Hematopoietic multipotent progenitor cell treated with erythropoietin and hydrocortisone succinate and interleukin-3 and kit ligand, for 8 days (in vitro differentiated cells): ENCODE measurements at regions not wholly inside any gene's neighbourhood (a gene's known extent, or its start where the extent isn't known, plus 50 kb on each side); places are given as distances from the start of the nearest gene placed in this dataset.

Source experiments
- DNase-seq: peaks from one replicate; pipeline ENCODE4 v3.0.0-alpha.2; 2015

DNA sequence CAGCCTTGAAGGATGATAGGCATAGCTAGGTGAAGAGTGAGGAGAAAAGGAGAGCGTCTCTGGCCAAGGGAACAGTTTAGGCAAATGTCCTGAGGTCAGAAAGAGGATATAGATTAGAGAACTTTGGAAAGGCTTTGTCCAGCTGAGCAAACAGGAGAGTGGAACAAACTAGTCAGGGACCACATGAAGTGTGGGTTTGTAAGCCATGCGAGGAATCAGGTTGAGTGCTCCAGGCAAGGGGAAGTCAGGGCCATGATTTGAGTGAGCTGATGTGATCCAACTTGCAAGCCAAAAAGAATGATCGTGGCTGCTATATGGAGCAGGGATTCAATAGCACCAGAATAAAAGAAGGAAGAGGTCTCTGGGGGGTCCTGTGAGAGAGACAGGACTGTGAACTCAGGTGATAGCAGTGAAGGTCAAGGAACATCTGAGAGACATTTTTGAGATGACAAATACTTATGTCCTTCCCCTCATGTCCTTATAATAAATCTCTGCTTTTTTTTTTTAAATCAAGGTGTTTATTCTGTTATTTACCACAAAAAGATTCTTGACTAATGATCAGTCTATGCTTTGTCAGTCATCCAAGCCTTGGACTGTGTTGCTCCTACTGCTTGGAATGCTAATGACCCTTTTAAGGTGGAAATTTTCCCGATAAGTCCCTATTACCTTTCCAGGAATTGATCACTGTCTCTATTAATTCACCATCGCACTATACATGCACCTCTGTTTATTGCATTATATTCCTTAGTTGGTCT is 472.6 kb downstream of the TXNL1 start:
- no peak for DNase-seq

DNA sequence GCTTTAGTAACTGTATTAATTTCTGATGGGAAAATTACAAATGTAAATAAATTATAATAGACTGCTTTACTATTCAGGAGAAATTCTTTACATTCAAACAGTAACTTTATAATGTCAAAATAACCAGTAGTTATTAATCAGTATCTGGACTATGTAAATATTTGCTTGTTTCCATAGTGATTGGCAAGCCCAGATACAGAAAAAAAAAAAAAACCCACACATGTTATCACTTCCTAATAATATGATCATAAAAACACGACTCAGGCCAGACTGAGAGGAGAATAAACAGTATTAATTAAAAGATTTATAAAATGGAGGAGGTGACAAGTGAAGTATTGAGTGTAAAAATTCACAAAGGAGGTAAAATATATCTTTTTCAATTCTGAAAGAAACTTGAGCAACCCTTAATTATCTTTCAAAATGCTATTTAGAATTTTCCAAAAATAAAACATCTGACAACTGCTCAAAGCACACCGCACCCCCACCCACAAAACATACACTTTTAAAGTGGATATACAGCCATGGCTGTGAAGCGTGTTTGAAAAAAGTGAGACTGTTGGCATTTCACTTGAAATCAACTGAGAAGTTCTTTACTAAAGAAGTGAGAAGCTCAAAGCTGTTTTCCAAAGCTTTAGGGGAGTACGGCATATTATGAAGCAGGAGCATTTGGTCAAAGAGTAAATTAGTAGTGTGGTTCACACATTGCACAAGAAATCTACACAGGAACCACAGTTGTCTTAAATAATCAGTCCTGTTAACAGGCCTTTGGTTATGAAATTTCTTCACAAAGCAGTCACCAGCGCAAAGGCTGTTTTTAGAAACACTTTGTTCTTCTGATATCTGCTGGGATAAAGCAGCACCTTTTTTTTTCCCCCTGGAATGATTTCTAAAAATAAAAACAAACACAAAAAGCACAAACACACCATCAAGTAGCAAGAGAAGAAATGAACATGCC is 475.8 kb downstream of the TXNL1 start:
- DNase-seq, result no peak

DNA sequence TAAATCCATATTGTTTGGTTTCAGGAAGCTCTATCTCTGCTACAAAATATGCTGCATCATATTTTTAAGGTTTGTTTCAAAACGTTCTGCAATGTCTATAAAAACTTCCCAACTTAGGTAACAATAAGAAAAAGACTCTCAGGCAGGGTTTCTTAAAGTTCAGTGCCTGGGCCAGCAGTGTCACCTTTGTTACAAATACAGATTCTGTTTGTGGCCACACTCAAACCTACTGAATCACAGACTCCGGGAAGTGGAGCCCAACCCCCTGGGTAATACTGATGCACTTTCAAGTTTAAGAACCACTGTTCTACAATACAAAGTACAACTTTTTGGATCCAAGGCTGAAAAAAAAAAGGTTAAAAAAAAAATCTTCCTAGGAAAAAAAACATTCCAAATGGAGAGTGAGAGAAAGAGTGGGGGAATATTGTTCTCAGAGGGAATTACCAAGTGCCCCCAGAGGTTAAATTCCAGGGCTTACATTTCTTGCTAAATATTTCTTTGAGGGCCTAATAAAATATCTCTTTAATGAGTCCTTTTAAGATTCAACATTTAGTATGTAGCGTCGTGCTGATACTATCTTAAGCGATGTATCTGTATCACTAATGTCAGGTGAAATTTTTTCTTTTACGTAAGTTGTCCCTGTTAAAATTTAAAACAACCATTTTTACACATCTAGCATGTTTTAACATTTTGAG is 476.7 kb downstream of the TXNL1 start:
- no peak for DNase-seq

DNA sequence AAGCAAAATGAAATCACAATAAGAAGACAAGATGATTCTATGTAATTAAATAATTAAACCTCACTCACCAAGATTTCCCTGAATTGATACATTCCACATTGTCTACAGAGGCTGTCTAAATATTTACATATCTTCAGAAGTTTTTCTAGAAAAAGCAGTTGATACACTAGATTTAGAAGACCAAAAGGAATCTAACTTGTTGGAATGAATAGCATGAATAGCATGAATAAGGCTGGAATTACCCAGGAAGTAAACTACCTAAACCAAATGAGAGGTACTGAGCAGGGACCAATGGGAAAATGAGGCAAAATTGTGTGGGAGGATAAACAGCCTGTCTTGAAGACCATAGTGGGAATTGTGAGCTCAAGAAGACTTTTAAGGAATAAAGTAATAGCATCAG is 479.7 kb downstream of the TXNL1 start:
- no peak for DNase-seq

DNA sequence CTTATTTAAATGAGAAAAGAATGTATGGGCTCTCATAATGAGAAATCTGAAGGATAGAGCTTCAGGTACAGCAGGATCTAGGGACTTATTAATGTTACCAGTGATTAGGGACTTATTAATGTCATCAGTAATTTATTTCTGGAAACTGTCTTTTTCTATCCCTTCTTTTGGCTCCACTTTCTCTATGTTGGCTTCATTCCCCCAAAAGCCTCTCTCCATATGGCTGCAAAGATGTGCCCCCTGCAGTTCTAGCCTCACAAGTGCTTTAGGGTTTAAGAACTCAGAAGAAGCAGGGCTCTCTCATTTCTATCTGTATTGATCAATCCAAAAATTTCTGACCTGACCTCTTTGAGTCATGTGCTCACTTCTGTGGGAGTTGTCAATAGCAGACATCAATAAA is 480.9 kb downstream of the TXNL1 start:
- DNase-seq, result no peak

DNA sequence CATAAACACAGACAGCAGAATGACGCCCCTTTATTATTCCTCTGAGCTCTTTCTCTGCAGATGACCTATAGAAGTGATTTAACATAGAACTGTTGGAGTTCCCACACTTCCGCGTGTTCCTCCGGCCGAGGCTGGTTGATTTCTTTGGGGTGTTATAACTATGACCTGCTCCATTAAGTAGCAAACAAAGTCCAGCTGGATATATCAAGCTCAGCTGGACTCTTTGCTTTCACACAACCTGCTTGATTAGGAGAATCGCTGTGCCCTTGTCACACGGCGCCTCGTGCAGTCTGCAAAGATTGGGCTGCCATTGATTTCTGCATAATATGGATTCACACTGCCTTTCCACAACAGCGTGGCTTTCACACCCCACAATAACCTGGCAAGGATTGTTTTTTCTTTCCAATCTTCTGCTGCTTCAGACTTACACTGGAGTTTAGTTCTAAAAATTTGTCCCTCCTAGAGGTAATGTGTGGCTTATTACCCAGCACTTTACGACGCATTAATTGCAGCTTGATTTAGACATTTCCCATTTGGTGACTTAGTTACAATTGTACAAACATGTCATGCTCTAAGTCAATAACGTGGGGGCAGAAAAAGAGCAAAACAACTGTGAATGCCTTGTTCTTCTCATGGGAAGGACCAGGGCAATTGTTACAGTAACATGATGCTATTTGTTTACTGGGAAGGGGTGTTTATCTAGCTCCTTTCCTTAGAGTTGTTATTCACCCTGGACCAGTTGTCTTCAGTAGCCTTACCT is 485.7 kb downstream of the TXNL1 start:
- DNase-seq, result no peak

DNA sequence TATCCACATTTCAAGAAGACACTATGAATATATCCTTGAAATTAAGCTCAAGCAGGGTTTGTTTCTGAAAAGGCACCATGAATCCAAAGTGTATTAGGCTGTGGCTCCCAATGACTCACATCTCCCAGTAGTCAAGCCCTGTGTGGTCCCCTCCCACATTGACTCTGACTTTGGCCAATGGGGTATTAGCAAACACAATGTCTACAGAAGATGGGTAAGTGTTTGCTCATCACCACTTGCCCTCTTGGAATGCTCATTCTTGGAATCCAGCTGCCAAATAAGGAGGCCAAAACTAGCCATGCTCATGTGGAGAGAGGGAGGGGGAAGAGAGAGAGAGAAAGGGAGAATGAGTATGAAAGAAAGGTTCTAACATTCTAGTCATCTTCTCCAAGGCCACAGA is 490.0 kb downstream of the TXNL1 start:
- DNase-seq, result no peak

DNA sequence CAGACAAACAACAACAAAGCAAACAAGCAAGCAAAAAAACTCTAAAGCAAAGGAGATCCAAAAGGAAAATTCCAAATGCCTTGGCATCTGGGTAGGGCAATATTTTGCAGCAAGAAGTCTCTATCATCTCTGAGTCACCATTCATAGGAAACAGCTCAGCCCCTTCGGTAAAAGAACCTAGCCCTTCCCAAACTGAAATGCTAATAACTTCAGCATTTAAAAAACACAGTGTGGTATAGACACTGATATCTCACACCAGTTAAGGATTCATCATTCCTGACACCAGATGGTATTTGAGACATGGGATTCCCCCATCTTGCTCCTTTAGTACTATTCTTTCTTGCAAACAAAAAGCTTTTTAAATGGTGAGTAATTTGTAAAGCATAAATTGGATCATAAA is 491.8 kb downstream of the TXNL1 start:
- DNase-seq, result no peak

DNA sequence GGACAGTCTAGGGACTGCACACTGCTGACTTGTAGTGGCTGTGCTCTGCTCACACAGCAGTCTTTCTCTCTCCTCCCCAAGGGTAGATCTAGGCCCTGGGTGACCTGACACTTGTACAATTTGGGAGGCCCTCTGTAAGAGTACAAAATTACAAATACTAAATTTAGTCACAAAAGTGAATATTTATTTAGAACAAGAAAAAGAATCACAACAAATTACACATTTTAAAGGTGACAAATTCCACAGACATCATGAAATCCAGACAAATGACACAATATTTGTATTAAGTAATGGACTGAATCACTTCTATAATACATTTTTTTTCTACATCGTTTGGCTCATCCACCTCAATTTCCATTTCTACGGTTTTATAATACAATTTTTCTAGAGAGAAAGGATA is 496.4 kb downstream of the TXNL1 start:
- DNase-seq, result no peak

DNA sequence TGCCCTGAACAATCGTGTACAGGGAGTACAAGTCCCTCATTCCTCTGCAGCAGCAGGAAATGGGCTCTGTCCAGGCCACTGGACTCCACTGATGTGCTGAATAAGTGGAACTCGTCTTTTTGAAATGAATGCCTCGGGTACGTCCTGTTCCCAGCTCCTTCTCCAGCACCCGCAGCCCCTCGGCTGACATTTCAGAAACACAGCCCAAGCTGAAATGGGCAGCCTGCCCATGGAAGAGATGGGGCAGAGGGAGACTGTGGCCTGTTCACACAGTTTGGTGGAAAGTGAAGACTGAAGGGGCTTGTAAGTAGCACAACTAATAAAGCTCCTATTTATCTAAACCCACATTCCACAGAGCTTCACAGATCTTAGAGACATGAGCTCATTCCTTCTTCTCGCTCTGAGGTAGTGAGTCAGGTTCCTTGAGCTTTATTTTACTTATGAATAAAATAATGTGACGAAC is 498.6 kb downstream of the TXNL1 start:
- DNase-seq, result no peak

DNA sequence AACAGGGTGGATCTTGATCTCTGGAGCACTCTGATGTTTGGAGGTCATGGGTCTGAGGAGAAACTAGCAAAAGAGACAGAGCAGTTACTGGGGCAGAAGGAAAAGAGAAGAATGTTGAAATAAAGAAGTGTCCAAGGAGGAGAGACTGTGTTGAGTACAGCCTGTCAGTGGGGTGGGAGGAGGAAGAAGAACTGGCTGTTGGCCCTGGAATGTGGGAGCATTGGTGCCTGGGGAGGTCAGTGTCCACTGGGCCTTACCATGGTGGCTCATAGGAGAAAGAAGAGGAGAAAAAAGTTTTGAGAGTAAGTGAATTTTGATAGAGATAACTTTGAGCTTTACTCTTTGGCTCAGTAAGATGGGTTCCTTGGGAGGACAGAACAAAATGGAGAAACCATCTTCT is 499.0 kb downstream of the TXNL1 start:
- DNase-seq, result no peak

DNA sequence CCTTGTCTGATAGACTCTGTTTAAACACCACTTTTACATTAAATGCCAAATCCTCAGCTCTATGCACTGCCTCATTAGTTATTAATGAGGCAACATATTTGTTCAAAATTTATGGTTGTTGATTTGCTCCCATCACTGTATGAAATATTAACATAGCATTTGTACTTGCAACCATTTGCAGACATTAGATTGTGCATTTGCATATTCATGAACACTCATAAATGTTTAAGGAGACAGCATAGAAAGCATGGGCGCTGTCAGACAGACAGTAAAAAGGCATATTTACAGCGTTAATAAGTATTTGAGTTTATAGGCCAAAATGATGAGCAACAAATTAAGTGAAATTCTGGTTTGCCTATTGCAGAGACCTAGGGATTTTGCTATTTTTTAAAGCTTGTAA is 502.3 kb downstream of the TXNL1 start:
- no peak for DNase-seq

DNA sequence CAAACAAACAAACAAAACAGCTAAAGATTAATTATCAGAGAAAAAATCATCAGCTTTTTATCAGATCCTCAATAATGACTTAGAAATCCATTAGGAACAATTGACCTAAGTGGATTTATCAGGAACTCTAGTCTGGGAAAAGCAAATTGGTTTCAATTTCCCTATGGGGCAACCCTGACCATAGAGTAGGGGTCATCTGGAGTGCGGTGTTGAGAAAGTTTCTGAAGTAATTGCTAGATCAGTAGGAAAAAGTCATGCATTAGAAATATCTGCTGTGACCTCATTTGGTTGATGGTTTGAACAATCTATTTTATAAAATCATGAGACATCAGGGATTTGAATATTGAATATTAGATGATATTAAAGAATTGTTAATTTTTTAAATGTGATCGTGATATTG is 507.9 kb downstream of the TXNL1 start:
- DNase-seq, result no peak

DNA sequence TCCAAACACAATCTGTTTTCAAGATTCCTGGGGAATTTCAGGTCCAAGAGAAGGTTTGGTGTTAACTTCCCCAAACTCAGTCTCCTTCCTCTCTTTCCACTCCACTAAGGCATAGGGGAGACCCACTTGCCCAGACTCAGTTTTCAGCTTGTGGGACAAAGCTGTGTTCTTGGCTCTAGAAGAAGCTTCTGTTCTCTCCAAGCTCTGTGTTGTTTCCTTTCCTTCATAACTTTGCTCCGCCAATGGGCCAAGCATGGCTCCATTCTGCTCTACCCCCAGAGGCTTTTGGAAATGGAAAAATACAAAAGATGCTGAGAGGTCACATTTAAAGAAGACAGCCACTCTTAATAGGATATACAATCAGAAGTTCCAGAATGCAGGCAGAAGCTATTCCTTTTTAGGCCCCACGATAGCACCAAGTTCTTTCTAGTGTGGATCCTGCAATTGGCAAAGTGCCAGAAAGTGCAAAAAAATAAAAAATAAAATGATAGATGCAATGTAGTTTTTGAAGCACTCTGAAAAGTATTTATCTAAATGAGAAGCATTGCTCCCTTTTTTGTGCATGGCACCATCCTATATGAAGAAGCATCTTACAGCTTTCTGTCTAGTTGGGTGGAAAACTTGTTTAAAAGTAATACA is 510.1 kb downstream of the TXNL1 start:
- no peak for DNase-seq

DNA sequence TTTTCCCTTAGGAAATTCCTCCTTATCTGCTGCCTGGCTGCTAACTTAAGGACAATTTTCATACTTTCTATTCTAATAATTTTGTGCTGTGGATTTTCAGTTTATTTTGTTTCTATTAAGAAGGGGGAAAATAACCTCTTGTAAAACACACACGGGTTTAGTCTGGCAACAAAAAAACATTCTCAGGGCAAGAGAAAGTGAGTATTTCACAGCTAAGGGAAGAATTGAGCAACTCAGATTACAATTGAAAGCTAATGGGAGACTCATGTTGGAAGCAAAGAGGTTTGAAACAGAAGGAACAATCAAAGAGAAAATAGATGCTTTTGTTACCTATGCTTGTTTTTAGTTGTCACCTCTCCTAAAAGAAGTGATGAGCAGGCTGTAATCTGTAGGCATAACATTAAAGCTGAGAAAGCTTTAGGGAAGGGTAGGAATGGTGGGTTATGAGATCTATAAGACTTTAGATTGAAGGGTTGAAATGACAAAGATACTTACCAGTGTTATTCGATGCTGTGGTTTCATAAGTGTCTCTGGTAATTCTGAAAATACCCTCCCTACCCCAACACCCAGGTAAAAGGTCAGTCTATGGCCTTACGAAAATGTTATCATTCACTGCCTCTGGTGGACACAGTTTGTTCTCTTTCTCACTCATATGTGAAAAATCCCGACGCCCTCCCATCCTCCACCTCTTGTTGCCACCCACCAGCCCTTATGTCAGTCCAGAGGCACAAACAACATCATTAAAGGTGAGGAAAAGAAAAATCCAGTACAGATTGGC is 510.9 kb downstream of the TXNL1 start:
- no peak for DNase-seq

DNA sequence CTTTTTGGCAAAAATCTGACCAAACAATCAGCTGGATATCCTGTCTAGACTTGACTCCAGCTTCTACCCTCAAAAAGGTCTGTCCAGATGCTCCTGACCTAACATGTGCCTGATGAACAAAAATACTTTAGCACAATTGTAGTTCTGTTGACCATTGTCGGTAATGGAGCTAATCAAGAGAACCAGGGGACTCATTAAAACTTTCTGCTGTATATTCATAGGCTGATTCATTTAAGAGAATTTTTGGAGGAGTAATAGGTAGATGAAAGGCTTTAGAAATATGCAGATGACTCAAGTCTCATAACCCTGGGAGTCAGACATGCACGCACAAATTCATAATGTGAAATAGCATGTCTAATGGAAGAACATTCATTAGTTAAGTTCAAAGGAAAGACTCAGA is 514.2 kb downstream of the TXNL1 start:
- DNase-seq, result no peak

DNA sequence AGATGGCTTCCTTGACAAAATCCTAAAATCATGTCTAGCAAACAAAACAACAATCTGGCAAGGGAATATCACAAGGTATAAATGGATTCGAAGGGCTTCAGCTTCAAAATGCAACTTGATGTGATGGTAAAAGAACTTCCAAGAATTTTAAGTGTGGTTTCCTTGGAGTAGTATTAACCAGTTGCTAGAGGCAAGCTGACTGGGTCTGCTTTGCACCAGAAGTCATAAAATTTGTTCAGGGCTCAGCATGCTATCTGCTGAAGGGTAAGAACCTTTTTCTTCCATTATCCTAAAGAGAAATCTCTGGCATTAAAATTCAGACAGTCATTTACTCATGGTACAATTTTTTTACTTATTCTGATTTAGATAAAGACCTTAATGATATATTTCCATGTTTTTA is 516.7 kb downstream of the TXNL1 start:
- no peak for DNase-seq

DNA sequence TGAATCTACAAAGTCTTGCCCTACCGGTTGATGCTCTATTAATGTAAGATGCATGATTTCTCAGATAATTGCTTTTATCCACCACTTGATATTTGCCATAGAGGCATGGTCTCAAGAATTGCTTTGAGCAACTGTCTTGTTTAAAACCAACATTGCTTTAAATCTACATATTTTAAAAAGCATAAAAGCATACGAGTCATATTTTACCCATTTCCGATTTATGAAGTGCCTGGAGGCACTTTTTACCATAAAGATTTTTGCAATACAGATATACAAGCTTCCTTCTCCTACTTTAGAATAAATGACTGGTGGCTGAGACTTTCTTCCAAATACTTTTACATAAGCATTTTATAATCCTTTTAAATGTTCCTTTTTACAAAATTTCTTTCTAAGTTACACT is 517.6 kb downstream of the TXNL1 start:
- DNase-seq, result no peak

DNA sequence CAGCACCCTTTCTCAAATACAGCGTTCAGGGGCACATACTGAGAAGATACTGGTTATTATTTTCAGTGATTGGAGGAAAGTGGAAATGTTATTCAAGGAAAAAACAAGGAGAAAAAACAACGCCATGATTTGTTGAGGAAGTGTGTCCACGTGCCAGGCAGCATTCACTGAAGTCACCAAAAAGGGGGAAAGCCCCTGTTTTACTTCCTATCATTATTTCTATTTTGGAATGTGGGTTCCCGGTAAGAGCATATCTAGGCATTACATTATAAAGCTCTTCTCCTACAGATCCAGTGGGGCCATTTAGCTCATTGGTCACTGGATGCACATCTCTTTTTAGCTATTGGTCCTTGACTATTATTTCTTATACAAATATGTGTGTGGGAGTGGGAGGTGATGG is 518.7 kb downstream of the TXNL1 start:
- DNase-seq, result no peak

DNA sequence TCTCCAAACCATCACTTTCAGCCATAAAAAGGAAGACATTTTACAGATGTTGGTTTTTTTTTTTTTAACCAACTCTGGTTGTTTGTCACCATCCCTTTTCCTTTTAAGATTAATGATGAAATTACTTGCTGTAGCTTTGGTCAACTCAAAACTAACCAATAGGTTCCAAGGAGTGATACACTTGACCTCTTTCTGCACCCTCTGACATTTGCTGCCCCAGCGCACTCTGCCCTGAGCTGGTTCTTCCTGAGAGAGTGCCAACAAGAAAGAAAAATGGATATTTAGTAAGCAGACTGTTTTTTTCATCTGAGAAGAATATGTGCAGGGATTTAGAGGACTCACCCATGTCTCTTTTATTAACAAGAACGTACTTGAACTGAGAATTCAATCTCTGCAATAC is 520.0 kb downstream of the TXNL1 start:
- DNase-seq, result no peak
